ENCODE measurements at regions not wholly inside any gene's neighbourhood (a gene's known extent, or its start where the extent isn't known, plus 50 kb on each side); places are given as distances from the start of the nearest gene placed in this dataset.

DNA sequence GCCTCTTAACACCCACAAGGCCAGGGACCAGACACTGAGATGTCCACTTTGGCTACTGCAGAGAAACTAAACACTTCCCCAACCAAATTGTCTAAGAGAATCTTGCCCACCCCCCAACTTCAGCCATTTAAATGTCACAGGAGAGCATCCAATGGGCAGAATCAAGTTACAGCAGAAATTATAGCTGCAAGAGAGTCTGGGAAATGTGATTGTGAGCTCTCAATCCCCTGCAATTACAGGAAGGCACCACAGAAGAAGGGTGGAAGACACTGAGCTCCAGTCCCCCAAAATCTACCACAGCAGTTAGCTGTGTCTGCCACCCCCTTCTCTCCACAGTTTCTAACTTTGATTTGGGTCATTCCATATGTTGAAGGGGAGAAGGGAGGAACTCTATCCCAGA is 103.5 kb upstream of the ATL2 start:
- Mint-ChIP-seq H3K4me1 (no peaks in the 10 kb centered on the region), H3K27ac (no peak overlapping the region), H3K9me3 (peaks cover 0 to 32% (median 14%) of the 10 kb centered on the region in 9 donors), H3K36me3 (peaks cover 0 to 23% (median 0%) of the 10 kb centered on the region in 3 donors), H3K27me3 (peaks cover 0 to 10% (median 4%) of the 10 kb centered on the region in 5 donors), H3K4me3 (no peak overlapping the region)
- ATAC-seq (no peak), DNase-seq (no peak)
- POLR2A ChIA-PET: no interaction called here

DNA sequence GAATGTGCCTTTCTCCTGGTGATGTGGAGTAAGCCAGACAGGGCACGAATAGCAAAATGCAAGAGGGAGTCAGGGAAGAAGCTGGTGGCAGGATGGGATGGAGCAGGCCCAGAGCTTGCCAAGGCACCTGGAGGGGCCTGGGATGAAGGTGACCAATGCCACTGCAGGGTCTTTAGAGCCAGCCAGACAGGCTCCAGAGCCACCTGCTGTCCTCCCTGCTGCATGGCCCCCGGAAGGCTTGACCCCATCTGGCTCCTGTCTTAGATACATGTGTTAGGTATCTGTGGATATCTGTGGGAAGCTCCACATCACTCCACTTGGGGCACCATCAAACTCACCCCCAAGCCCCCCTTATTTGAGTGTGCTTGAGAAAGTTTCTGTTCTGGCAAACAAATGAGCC is 99.9 kb upstream of the ATL2 start:
- no peak for ATAC-seq
- peaks cover 6 to 17% (median 10%) of the 10 kb centered on the region in 5 donors for H3K27me3 Mint-ChIP-seq
- POLR2A ChIA-PET: no interaction called here
- H3K4me3 Mint-ChIP-seq: no peak overlapping the region
- no peaks in the 10 kb centered on the region for H3K4me1 Mint-ChIP-seq
- peaks cover 0 to 28% (median 14%) of the 10 kb centered on the region in 9 donors for H3K9me3 Mint-ChIP-seq
- DNase-seq: no peak
- H3K36me3 Mint-ChIP-seq: peaks cover 0 to 23% (median 0%) of the 10 kb centered on the region in 3 donors
- no peak overlapping the region for H3K27ac Mint-ChIP-seq

DNA sequence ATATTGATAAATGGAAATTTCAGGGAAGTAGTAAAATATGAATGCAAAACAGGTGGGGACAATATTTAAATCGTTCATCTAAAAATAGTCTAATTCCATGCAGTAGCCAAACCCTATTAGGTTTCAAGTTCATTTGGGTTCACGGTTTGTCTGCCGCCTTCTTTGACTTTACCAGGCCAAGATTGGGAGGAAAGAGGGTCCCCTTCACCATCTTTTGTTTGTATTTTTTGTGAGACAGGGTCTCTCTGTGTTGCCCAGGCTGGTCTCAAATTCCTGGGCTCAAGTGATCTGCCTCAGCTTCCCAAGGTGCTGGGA is 98.5 kb upstream of the ATL2 start:
- DNase-seq (no peak), ATAC-seq (no peak)
- POLR2A ChIA-PET: no interaction called here
- H3K4me3 Mint-ChIP-seq: no peak overlapping the region
- H3K36me3 Mint-ChIP-seq: peaks cover 0 to 13% (median 0%) of the 10 kb centered on the region in 3 donors
- H3K9me3 Mint-ChIP-seq: peaks cover 0 to 16% (median 7%) of the 10 kb centered on the region in 9 donors
- peaks cover 6 to 20% (median 11%) of the 10 kb centered on the region in 5 donors for H3K27me3 Mint-ChIP-seq
- H3K27ac Mint-ChIP-seq: no peak overlapping the region
- no peaks in the 10 kb centered on the region for H3K4me1 Mint-ChIP-seq

DNA sequence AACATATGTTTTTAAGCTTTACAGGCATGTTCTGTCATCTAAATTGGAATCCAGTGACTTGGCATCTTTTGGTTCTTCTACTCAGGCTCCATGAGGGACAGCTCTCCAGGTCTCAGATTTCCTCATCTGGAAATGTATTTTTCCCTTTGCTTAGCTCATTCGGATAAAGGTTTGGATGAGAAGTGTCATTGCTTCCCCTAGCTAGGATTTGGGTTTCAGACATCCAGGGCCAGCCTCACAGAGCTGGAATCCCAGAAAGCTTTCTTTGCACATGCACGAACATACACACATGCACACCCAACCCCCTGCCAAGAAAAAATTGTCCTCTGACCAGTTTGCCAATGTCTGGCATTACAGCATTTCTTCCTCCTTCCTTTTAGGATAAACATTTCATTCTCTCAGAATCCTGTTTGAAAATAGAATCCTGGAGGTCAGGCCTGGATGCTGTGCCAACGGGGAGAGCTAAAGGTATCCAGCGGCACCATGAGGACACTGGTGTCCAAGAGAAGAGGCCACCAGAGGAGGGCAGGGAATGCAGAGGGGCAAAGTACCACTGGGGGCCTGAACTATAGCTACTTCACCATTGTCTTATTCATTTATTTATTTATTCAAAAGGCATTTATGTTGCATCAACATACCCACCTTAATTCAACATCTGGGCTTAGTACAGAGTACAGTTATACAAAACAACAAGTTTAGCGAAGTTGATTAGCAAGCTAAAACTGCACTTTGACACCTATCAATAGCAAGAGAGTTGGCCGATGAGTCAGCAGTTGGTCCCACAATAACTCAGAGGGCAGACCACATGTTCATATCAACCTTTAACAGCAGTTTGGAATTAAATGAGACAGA is 97.9 kb upstream of the ATL2 start:
- Mint-ChIP-seq H3K27me3 (peaks cover 6 to 20% (median 11%) of the 10 kb centered on the region in 5 donors), H3K36me3 (peaks cover 0 to 7% (median 0%) of the 10 kb centered on the region in 3 donors), H3K4me3 (no peak overlapping the region), H3K27ac (peak overlapping the region in 1 of 10 donors; percentile 33), H3K4me1 (no peaks in the 10 kb centered on the region), H3K9me3 (peaks cover 0 to 10% (median 1%) of the 10 kb centered on the region in 9 donors)
- no peak for DNase-seq
- POLR2A ChIA-PET: no interaction called here
- ATAC-seq: no peak

DNA sequence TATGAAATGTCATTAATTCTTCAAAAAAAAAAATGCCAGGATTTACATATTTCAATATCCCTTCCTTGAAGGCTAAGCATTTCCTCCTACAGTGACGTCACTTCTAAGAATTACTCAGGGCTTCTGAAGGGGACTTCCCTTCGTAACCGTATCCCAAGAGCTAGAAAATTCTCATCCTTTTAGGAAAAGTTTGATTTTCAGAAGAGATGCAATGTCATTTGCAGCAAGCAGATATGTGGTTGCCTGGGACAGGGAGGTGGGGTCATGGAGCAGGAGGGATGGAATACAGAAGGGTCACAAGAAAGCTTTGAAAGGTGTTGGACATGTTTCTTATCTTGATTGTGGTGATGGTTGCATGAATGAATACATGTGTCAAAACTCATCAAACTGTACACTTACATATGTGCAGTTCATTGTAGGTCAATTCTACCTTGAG is 97.0 kb upstream of the ATL2 start:
- ATAC-seq: no peak
- Mint-ChIP-seq H3K36me3 (peaks cover 0 to 2% (median 0%) of the 10 kb centered on the region in 3 donors), H3K27me3 (peaks cover 6 to 20% (median 11%) of the 10 kb centered on the region in 5 donors), H3K4me1 (no peaks in the 10 kb centered on the region), H3K9me3 (peaks cover 0 to 4% (median 0%) of the 10 kb centered on the region in 9 donors), H3K27ac (no peak overlapping the region), H3K4me3 (no peak overlapping the region)
- no peak for DNase-seq
- POLR2A ChIA-PET: no interaction called here

DNA sequence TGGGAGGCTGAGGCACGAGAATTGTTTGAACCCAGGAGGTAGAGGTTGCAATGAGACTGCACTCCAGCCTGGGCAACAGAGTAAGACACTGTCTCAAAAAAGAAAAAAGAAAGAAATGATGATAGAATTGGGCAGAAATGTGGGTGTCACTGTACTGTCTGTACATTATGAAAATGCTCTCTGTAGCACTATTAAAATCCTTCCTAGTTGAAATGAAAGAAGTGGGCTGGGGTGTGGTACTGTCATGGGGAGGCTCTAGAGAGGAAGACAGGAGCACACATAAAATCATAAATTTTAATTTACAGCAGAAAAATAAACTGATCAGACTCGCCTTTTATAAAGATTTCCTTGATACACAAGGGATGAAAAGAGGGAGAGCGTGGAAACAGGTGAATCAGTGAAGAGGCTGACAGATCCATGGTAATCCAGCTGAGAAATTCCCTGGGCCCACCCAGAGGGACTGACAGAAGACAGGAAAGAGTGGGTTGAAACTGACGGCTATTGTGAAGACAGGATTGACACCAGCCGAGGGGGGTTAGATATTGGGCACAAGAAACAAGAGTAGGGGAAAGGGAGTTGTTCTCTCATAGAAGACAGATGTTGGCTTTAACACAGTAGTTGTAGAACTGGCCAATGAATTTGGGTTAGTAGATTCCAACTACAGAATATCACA is 96.4 kb upstream of the ATL2 start:
- no peaks in the 10 kb centered on the region for H3K36me3 Mint-ChIP-seq
- H3K4me1 Mint-ChIP-seq: no peaks in the 10 kb centered on the region
- no peak for DNase-seq
- H3K27ac Mint-ChIP-seq: no peak overlapping the region
- H3K27me3 Mint-ChIP-seq: peaks cover 6 to 20% (median 11%) of the 10 kb centered on the region in 5 donors
- POLR2A ChIA-PET: no interaction called here
- no peaks in the 10 kb centered on the region for H3K9me3 Mint-ChIP-seq
- no peak for ATAC-seq
- H3K4me3 Mint-ChIP-seq: no peak overlapping the region

DNA sequence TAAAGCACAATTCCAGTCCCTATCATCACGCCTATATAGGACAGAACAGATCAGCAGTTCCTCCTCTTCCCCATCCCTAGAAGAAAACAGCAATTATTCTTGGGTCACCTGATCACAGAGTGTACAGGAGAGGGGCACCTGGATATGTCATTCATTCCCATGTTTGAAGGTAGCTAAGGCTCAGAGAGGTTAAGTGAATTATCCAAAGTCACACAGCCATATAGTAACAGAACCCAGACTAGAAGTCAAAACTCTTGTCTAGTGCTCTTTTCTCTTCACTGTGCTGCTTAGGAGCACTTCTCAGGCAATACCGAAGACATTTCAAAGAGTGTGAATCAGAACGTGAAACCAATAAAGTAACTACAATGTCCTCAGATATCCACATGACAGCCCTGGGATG is 93.0 kb upstream of the ATL2 start:
- DNase-seq: no peak
- H3K9me3 Mint-ChIP-seq: no peaks in the 10 kb centered on the region
- H3K4me1 Mint-ChIP-seq: peaks cover 0 to 5% (median 2%) of the 10 kb centered on the region in 4 donors
- no peaks in the 10 kb centered on the region for H3K36me3 Mint-ChIP-seq
- no peak overlapping the region for H3K27ac Mint-ChIP-seq
- no peak overlapping the region for H3K4me3 Mint-ChIP-seq
- peaks cover 3 to 20% (median 8%) of the 10 kb centered on the region in 5 donors for H3K27me3 Mint-ChIP-seq
- POLR2A ChIA-PET: no interaction called here
- no peak for ATAC-seq

DNA sequence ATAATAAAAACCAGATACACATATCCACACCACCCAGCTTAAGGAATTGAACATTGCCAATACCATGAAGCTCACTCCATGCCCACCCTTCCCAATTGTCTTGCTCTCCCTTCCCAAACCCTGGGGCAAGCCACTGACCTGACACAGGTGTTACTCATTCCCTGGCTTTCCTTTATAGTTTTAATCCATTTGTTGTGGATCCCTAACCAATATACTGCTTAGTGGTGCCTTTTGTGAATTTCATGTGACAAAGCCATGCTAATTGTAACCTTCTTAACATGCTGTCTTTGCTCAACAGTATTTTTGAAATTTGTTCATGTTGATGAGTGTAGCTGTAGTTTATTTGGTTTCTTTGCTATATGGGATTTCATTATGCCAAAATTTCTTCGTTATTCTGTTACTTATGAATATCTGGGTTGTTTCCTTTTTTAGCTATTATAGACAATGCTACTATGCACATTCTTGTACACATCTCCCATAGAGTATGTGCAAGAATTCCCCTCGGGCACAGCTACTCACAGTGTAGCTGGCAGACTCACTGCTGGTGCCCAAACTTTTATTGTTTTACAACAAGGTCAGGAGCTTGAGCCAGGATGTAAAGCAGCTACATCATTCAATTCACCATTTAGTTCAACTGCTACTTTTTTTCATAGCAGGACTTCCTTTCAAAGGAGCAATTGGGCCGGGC is 90.8 kb upstream of the ATL2 start:
- DNase-seq (no peak), ATAC-seq (no peak)
- H3K4me1 Mint-ChIP-seq: peaks cover 0 to 5% (median 2%) of the 10 kb centered on the region in 4 donors
- POLR2A ChIA-PET: no interaction called here
- H3K27ac Mint-ChIP-seq: no peak overlapping the region
- H3K36me3 Mint-ChIP-seq: no peaks in the 10 kb centered on the region
- no peaks in the 10 kb centered on the region for H3K9me3 Mint-ChIP-seq
- H3K27me3 Mint-ChIP-seq: peaks cover 0 to 15% (median 6%) of the 10 kb centered on the region in 5 donors
- no peak overlapping the region for H3K4me3 Mint-ChIP-seq

DNA sequence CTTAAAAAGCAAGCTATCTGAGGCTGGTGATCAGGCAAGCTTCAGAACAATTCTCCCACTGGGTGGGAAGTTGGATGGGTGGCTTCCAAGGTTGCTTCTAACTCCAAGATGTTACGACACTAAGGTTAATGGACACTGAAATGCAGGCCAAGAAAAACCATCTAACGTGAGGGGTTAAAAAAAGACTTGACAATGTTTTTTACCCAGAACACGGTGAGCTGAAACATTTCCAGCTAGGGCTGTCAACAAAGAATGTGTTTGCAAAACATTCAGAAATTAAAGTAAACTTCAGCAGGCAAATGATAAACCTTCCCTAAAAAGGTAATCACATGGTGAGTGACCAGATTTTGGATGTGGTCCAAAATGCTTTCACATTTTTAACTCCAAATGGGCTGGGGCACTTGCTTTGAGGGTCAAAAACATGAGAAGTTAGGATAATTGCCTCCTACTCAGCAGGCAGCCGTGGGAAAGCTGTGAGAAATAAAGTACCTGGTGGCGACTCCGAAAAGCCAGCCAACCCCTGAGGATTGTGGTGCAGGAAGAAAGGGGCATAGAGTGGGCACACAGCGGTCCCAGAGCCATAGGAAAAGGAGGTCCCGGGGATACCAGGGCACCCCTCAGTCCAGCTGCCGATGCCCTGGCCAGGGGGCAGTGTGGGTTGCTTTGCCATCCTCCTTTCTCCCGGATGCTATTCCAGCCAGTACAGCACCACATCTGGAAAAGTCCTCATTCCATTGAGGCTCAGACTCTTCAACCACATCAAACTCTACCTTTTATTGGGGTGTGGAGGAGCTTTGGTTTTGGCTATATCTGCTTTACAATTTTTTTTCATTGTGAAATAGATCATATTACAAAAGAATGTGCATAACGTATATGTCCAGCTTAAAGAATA is 90.0 kb upstream of the ATL2 start:
- no peak overlapping the region for H3K27ac Mint-ChIP-seq
- peaks cover 0 to 5% (median 2%) of the 10 kb centered on the region in 4 donors for H3K4me1 Mint-ChIP-seq
- no peak overlapping the region for H3K4me3 Mint-ChIP-seq
- no peak for ATAC-seq
- H3K9me3 Mint-ChIP-seq: no peaks in the 10 kb centered on the region
- peaks cover 0 to 7% (median 2%) of the 10 kb centered on the region in 5 donors for H3K27me3 Mint-ChIP-seq
- no peak for DNase-seq
- POLR2A ChIA-PET: no interaction called here
- no peaks in the 10 kb centered on the region for H3K36me3 Mint-ChIP-seq

DNA sequence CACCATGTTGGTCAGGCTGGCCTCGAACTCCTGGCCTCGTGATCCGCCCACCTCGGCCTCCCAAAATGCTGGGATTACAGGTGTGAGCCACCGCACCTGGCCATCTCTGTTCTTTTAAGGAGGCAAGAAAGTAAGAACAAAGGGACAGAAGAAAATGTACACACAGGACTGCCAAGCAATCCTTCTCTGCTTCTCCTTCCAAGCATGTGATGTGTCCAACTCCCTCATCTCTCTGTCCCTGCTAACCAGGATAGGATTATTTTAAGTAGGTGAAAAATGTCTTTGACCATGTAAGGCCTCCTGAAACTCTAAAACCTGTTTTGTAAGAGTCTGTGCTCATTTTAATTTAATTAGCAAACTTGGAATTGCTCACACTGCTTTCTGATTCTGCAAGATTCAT is 89.3 kb upstream of the ATL2 start:
- no peak overlapping the region for H3K27ac Mint-ChIP-seq
- POLR2A ChIA-PET: interaction anchor here (1.3 kb wide), 1 partner anchor 149 kb away, joined by 3 read pairs; no protein-coding TSS in a partner anchor

DNA sequence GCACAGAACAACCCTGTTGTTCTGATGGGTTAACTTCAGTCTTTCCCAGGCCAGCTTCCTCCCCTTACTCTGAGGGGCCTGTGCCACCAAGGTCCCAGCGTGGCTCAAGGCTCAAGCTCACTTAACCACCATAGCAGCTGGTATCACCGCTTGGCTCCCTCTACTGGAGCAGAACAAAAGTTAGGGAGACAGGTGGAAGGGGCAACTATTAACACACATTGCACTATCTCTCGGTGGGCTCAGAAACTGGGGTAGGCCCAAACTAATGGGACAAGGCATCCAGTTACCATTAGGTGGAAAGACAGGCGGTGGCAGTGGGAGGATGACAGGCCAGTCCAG is 88.7 kb upstream of the ATL2 start:
- H3K4me3 Mint-ChIP-seq: no peak overlapping the region
- H3K27me3 Mint-ChIP-seq: no peaks in the 10 kb centered on the region
- no peaks in the 10 kb centered on the region for H3K9me3 Mint-ChIP-seq
- ATAC-seq (peak; percentile 38 to 47), DNase-seq (peak in 4 of 10 donors; percentile 3 to 26 (median 6))
- peaks cover 0 to 5% (median 2%) of the 10 kb centered on the region in 4 donors for H3K4me1 Mint-ChIP-seq
- POLR2A ChIA-PET: interaction anchor here (0.8 to 1.3 kb wide), 2 partner anchors 90 to 149 kb away, joined by 3 read pairs; no protein-coding TSS in a partner anchor
- H3K27ac Mint-ChIP-seq: peak overlapping the region in 1 of 10 donors; percentile 60
- H3K36me3 Mint-ChIP-seq: no peaks in the 10 kb centered on the region

More for the DNA sequence above, 89.3 kb upstream of the ATL2 start:
- Mint-ChIP-seq H3K27me3 (no peaks in the 10 kb centered on the region), H3K4me1 (peaks cover 0 to 5% (median 2%) of the 10 kb centered on the region in 4 donors), H3K4me3 (no peak overlapping the region), H3K9me3 (no peaks in the 10 kb centered on the region), H3K36me3 (no peaks in the 10 kb centered on the region)
- DNase-seq (no peak), ATAC-seq (no peak)

Data from naive thymus-derived CD8-positive, alpha-beta T cell (primary cell).